Natural killer cell (primary cell): ENCODE measurements at regions not wholly inside any gene's neighbourhood (a gene's known extent, or its start where the extent isn't known, plus 50 kb on each side); places are given as distances from the start of the nearest gene placed in this dataset.
"Not testable (repeated sequence)": the region's sequence is repeated elsewhere in the genome, so short reads cannot be mapped to it uniquely, and the experiment has no call there.

Experiments
- ATAC-seq, 3 donors: fragments of 150-1000 bp in 2 of 3; fragments of 200-7000 bp in 1 of 3; cut with Tn5 transposase; 1 replicate in 1 of 3; 2 replicates in 2 of 3; pipeline ENCODE4 v1.10.0; 2021; ENCODE audit warnings: mild to moderate bottlenecking in 2 of 3, moderate library complexity in 2 of 3
- DNase-seq, 2 donors: peaks; one replicate each; pipeline versions ENCODE4 v3.0.0 to v3.0.0-alpha.2; 2013 to 2021; ENCODE audit warnings: mixed read lengths in 1 of 2
- H3K27ac ChIP-seq: one replicate; pipeline ENCODE4 v1.5.1; 2013; ENCODE audit warnings: mild to moderate bottlenecking, low read length
- H3K27me3 ChIP-seq: one replicate; pipeline ENCODE4 v1.6.1; 2013; ENCODE audit warnings: low read length; ENCODE audit not compliant: control insufficient read depth, insufficient read depth
- H3K36me3 ChIP-seq: one replicate; pipeline ENCODE4 v1.6.1; 2013; ENCODE audit warnings: low read length; ENCODE audit not compliant: control insufficient read depth, insufficient read depth
- H3K4me1 ChIP-seq: one replicate; pipeline ENCODE4 v1.6.1; 2013; ENCODE audit warnings: low read length; ENCODE audit not compliant: control insufficient read depth, insufficient read depth
- H3K4me3 ChIP-seq: one replicate; pipeline ENCODE4 v1.5.1; 2013; ENCODE audit warnings: low read length
- H3K9me3 ChIP-seq: one replicate; pipeline ENCODE4 v1.6.1; 2013; ENCODE audit warnings: low read length; ENCODE audit not compliant: control insufficient read depth, insufficient read depth
- H3K27ac Mint-ChIP-seq, 2 donors: one replicate each; pipeline ENCODE4 v1.8.0; 2022; ENCODE audit warnings: mild to moderate bottlenecking in 2 of 2, mixed read lengths in 2 of 2, moderate library complexity in 1 of 2
- H3K27me3 Mint-ChIP-seq, 2 donors: one replicate each; pipeline ENCODE4 v1.8.0; 2022; ENCODE audit warnings: low read depth in 2 of 2, mixed read lengths in 2 of 2
- H3K36me3 Mint-ChIP-seq: one replicate; pipeline ENCODE4 v1.8.0; 2022; ENCODE audit warnings: mixed read lengths
- H3K4me1 Mint-ChIP-seq, 2 donors: one replicate each; pipeline ENCODE4 v1.8.0; 2022; ENCODE audit warnings: mixed read lengths in 2 of 2
- H3K4me3 Mint-ChIP-seq: one replicate; pipeline ENCODE4 v1.8.0; 2022; ENCODE audit warnings: mild to moderate bottlenecking, moderate library complexity, mixed read lengths
- H3K9me3 Mint-ChIP-seq, 2 donors: one replicate each; pipeline ENCODE4 v1.8.0; 2022; ENCODE audit warnings: mixed read lengths in 2 of 2
- WGBS: methylation state at CpG from one replicate; pipeline ENCODE4 v1.1.7; 2013; ENCODE audit warnings: missing lambda C conversion rate; ENCODE audit not compliant: insufficient coverage; 5-methylcytosine and 5-hydroxymethylcytosine counted together
- intact Hi-C: fragments of 100-400 bp; cut with micrococcal nuclease; formaldehyde crosslinking; loops from one replicate; pipeline ENCODE4 v1.14.2; 2022
- TF ChIP-seq, protein P1 (sequence below): fragments of 200-600 bp; IDR thresholded peaks from one replicate; pipeline ENCODE4 v1.8.0; 2022; ENCODE audit warnings: antibody characterized with exemption

DNA sequence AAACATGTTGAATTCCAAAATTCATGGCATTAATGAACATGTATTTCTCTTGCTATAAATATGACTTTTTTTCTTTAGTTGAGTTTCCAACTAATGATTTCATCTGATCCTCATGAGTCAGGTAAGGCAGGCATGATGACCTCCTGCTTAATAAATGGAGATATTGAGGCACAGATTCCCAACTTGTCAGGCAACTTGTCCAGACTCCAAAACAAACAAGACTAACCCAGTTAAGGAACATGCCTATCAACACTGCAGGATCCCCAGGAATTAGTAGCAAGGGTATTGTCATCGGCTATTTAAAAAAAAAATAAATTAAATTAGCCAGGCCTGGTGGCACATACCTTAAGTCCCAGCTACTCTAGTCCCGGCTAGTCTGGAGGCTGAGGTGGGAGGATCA is 121.3 kb upstream of the SALL4 start:
- H3K4me3 Mint-ChIP-seq, result no peak overlapping the region
- DNase-seq (no peak), ATAC-seq (no peak)
- H3K9me3 ChIP-seq, result no peaks in the 10 kb centered on the region
- H3K27ac ChIP-seq, result no peak overlapping the region
- no peak overlapping the region for H3K4me3 ChIP-seq
- H3K27ac Mint-ChIP-seq, result no peak overlapping the region
- H3K4me1 Mint-ChIP-seq, result peaks cover 18 to 20% of the 10 kb centered on the region in 2 donors
- H3K27me3 ChIP-seq, result no peaks in the 10 kb centered on the region
- H3K36me3 Mint-ChIP-seq, result no peaks in the 10 kb centered on the region
- TF ChIP-seq, protein P1, sequence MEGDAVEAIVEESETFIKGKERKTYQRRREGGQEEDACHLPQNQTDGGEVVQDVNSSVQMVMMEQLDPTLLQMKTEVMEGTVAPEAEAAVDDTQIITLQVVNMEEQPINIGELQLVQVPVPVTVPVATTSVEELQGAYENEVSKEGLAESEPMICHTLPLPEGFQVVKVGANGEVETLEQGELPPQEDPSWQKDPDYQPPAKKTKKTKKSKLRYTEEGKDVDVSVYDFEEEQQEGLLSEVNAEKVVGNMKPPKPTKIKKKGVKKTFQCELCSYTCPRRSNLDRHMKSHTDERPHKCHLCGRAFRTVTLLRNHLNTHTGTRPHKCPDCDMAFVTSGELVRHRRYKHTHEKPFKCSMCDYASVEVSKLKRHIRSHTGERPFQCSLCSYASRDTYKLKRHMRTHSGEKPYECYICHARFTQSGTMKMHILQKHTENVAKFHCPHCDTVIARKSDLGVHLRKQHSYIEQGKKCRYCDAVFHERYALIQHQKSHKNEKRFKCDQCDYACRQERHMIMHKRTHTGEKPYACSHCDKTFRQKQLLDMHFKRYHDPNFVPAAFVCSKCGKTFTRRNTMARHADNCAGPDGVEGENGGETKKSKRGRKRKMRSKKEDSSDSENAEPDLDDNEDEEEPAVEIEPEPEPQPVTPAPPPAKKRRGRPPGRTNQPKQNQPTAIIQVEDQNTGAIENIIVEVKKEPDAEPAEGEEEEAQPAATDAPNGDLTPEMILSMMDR, result no peak
- intact Hi-C loops, result no loop called here
- no peaks in the 10 kb centered on the region for H3K27me3 Mint-ChIP-seq
- H3K9me3 Mint-ChIP-seq, result no peaks in the 10 kb centered on the region
- H3K36me3 ChIP-seq, result no peaks in the 10 kb centered on the region
- WGBS, result 89% methylated on average over 2 of the region's 2 CpGs
- peaks cover 7% of the 10 kb centered on the region for H3K4me1 ChIP-seq

DNA sequence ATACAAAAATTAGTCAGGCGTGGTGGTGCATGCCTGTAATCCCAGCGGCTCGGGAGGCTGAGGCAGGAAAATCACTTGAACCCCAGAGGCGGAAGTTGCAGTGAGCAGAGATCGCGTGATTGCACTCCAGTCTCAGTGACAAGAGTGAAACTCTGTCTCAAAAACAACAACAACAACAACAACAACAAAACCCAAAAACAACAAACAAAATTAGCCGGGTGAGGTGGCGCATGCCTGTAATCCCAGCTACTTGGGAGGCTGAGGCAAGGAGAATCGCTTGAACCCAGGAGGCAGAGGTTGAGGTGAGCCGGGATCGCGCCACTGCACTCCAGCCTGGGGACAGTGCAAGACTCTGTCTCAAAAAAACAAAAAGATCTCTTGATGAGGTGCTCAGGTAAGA is 120.5 kb upstream of the SALL4 start:
- ATAC-seq, H3K4me3 ChIP-seq, H3K9me3 ChIP-seq, H3K36me3 Mint-ChIP-seq, H3K4me1 ChIP-seq, H3K27ac ChIP-seq, H3K27me3 Mint-ChIP-seq, DNase-seq, H3K27ac Mint-ChIP-seq, intact Hi-C loops, H3K36me3 ChIP-seq, H3K4me3 Mint-ChIP-seq, H3K27me3 ChIP-seq, H3K9me3 Mint-ChIP-seq: not testable (repeated sequence)
- peaks cover 18 to 20% of the 10 kb centered on the region in 2 donors for H3K4me1 Mint-ChIP-seq
- 95% methylated on average over 12 of the region's 12 CpGs for whole genome bisulfite sequencing

DNA sequence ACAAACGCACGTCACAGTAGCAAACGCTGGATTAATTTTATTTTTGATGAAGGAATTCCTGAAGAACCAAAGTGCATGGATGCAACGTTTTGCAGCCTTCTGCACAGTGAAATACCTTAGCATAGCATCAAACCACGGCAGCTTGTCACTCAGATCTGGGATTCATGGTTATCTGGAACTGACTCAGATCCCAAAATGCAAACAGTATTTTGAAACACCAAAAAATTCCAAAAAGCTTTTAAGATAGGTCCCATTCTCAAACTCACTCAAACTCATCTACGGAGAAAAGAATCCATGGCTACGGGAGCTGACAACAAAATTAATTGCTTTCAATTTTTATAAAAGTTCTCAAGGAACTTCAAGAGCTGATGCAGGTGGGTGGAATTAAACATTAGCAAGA is 116.2 kb upstream of the SALL4 start:
- Mint-ChIP-seq H3K27ac (no peak overlapping the region), H3K4me1 (peaks cover 11 to 19% of the 10 kb centered on the region in 2 donors), H3K27me3 (no peaks in the 10 kb centered on the region), H3K9me3 (no peaks in the 10 kb centered on the region), H3K4me3 (no peak overlapping the region), H3K36me3 (no peaks in the 10 kb centered on the region)
- H3K36me3 ChIP-seq, result no peaks in the 10 kb centered on the region
- WGBS, result 87% methylated on average over 7 of the region's 7 CpGs
- intact Hi-C loops, result no loop called here
- peaks cover 7% of the 10 kb centered on the region for H3K4me1 ChIP-seq
- no peak overlapping the region for H3K27ac ChIP-seq
- no peak for DNase-seq
- H3K4me3 ChIP-seq, result no peak overlapping the region
- TF ChIP-seq, protein P1, result no peak
- no peaks in the 10 kb centered on the region for H3K27me3 ChIP-seq
- no peaks in the 10 kb centered on the region for H3K9me3 ChIP-seq
- no peak for ATAC-seq

DNA sequence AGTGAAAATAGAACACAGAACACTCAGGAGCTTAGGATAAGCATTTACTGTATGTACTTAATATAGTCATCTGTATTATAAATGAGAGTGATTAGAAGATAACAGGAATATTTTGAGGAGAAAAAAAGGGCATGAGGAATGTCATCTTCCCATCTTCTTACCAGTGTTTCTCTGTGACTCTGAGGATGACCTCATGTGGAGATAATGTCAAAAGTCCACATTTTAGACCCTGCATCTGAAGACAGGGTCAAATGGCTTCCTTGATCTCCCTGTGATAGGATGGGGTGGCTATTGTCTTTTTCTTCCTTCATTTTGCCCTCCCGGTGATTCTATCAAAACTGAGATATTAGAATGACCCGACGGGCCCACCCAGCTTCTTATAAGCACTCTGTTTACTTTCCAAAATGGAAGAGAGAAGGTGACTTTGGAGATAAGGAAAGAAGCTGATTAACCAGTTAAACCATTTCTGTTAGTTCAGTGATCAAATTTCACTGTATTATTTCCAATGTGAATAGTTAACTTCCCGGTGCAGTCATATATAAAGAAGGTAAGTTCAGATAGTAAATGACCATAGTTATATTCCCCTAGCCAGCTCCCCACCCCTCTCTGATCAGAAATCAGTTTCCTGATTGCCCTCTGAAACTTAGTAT is 115.7 kb upstream of the SALL4 start:
- intact Hi-C loops, result no loop called here
- Mint-ChIP-seq H3K27me3 (peaks cover under 1 to 2% of the 10 kb centered on the region in 2 donors), H3K27ac (no peak overlapping the region), H3K36me3 (no peaks in the 10 kb centered on the region), H3K9me3 (no peaks in the 10 kb centered on the region), H3K4me1 (peaks cover 11 to 19% of the 10 kb centered on the region in 2 donors), H3K4me3 (no peak overlapping the region)
- ATAC-seq, result no peak
- no peak overlapping the region for H3K4me3 ChIP-seq
- H3K4me1 ChIP-seq, result peaks cover 7% of the 10 kb centered on the region
- H3K27ac ChIP-seq, result no peak overlapping the region
- no CpG with 5 or more reads among the region's 4 CpGs for WGBS
- H3K36me3 ChIP-seq, result no peaks in the 10 kb centered on the region
- TF ChIP-seq, protein P1, result no peak
- no peaks in the 10 kb centered on the region for H3K27me3 ChIP-seq
- no peak for DNase-seq
- no peaks in the 10 kb centered on the region for H3K9me3 ChIP-seq
